ENCODE measurements at regions not wholly inside any gene's neighbourhood (a gene's known extent, or its start where the extent isn't known, plus 50 kb on each side); places are given as distances from the start of the nearest gene placed in this dataset.

- in situ Hi-C loops (cut with MboI; ENCODE audit: low pct_unique_long_range_greater_than_20kb, low sequenced_read_pairs): no loop called here
- no peak for DNase-seq
Observed at GRCh38 chr2:172372436-172372835, 55.0 kb upstream of the ITGA6 start.

GRCh38 chr2:172373076-172373475, 54.3 kb upstream of the ITGA6 start:
- in situ Hi-C loops (cut with MboI; ENCODE audit: low pct_unique_long_range_greater_than_20kb, low sequenced_read_pairs): no loop called here
- DNase-seq: no peak

- in situ Hi-C loops (cut with MboI; ENCODE audit: low pct_unique_long_range_greater_than_20kb, low sequenced_read_pairs): no loop called here
- no peak for DNase-seq
Observed at GRCh38 chr2:172373766-172374165, 53.6 kb upstream of the ITGA6 start.

- in situ Hi-C loops (cut with MboI; ENCODE audit: low pct_unique_long_range_greater_than_20kb, low sequenced_read_pairs): no loop called here
- no peak for DNase-seq
Observed at GRCh38 chr2:172374318-172375240, 52.8 kb upstream of the ITGA6 start.

GRCh38 chr2:172375251-172375650, 52.1 kb upstream of the ITGA6 start:
- in situ Hi-C loops (cut with MboI; ENCODE audit: low pct_unique_long_range_greater_than_20kb, low sequenced_read_pairs): no loop called here

GRCh38 chr2:172376016-172376415, 51.4 kb upstream of the ITGA6 start:
- in situ Hi-C loops (cut with MboI; ENCODE audit: low pct_unique_long_range_greater_than_20kb, low sequenced_read_pairs): no loop called here
- DNase-seq: no peak

More at GRCh38 chr2:172375251-172375650, 52.1 kb upstream of the ITGA6 start:
- no peak for DNase-seq

GRCh38 chr2:172376505-172377125, 50.8 kb upstream of the ITGA6 start:
- in situ Hi-C loops (cut with MboI; ENCODE audit: low pct_unique_long_range_greater_than_20kb, low sequenced_read_pairs): no loop called here
- DNase-seq: no peak

GRCh38 chr2:172377408-172377807, 50.0 kb upstream of the ITGA6 start:
- in situ Hi-C loops (cut with MboI; ENCODE audit: low pct_unique_long_range_greater_than_20kb, low sequenced_read_pairs): no loop called here
- no peak for DNase-seq
